ENCODE measurements at regions not wholly inside any gene's neighbourhood (a gene's known extent, or its start where the extent isn't known, plus 50 kb on each side); places are given as distances from the start of the nearest gene placed in this dataset.

GRCh38 chr2:48161628-48162027 is 152.9 kb upstream of the FOXN2 start:
- H3K36me3 ChIP-seq (ENCODE audit: control insufficient read depth, insufficient read depth, low read length), result no peaks in the 10 kb centered on the region
- H3K4me3 ChIP-seq (ENCODE audit: low read depth, low read length), result no peak overlapping the region
- TF ChIP-seq CTCF (IDR thresholded peaks at IDR 0.05; ENCODE audit: insufficient read depth, low read length, poor library complexity, severe bottlenecking), result no peak
- DNase-seq (ENCODE audit: low read depth), result no peak
- H3K27me3 ChIP-seq (ENCODE audit: control insufficient read depth, insufficient read depth, low read length), result no peaks in the 10 kb centered on the region

- no peak for TF ChIP-seq CTCF (IDR thresholded peaks at IDR 0.05; ENCODE audit: insufficient read depth, low read length, poor library complexity, severe bottlenecking)
- Histone ChIP-seq H3K27me3 (ENCODE audit: control insufficient read depth, insufficient read depth, low read length) (no peaks in the 10 kb centered on the region), H3K36me3 (ENCODE audit: control insufficient read depth, insufficient read depth, low read length) (no peaks in the 10 kb centered on the region), H3K4me3 (ENCODE audit: low read depth, low read length) (no peak overlapping the region)
- DNase-seq (ENCODE audit: low read depth), result no peak
Measured at GRCh38 chr2:48162742-48163141, 151.7 kb upstream of the FOXN2 start.

GRCh38 chr2:48165070-48165753 is 149.3 kb upstream of the FOXN2 start:
- no peaks in the 10 kb centered on the region for H3K27me3 ChIP-seq (ENCODE audit: control insufficient read depth, insufficient read depth, low read length)
- H3K36me3 ChIP-seq (ENCODE audit: control insufficient read depth, insufficient read depth, low read length), result no peaks in the 10 kb centered on the region
- no peak overlapping the region for H3K4me3 ChIP-seq (ENCODE audit: low read depth, low read length)
- no peak for TF ChIP-seq CTCF (IDR thresholded peaks at IDR 0.05; ENCODE audit: insufficient read depth, low read length, poor library complexity, severe bottlenecking)
- DNase-seq (ENCODE audit: low read depth), result no peak

GRCh38 chr2:48169141-48169592 is 145.3 kb upstream of the FOXN2 start:
- H3K27me3 ChIP-seq (ENCODE audit: control insufficient read depth, insufficient read depth, low read length), result no peaks in the 10 kb centered on the region
- H3K4me3 ChIP-seq (ENCODE audit: low read depth, low read length), result no peak overlapping the region
- DNase-seq (ENCODE audit: low read depth), result no peak
- H3K36me3 ChIP-seq (ENCODE audit: control insufficient read depth, insufficient read depth, low read length), result no peaks in the 10 kb centered on the region
- TF ChIP-seq CTCF (IDR thresholded peaks at IDR 0.05; ENCODE audit: insufficient read depth, low read length, poor library complexity, severe bottlenecking), result no peak

GRCh38 chr2:48170281-48170680 is 144.2 kb upstream of the FOXN2 start:
- Histone ChIP-seq H3K4me3 (ENCODE audit: low read depth, low read length) (no peak overlapping the region), H3K27me3 (ENCODE audit: control insufficient read depth, insufficient read depth, low read length) (no peaks in the 10 kb centered on the region), H3K36me3 (ENCODE audit: control insufficient read depth, insufficient read depth, low read length) (no peaks in the 10 kb centered on the region)
- no peak for TF ChIP-seq CTCF (IDR thresholded peaks at IDR 0.05; ENCODE audit: insufficient read depth, low read length, poor library complexity, severe bottlenecking)
- no peak for DNase-seq (ENCODE audit: low read depth)

GRCh38 chr2:48173141-48173540 is 141.3 kb upstream of the FOXN2 start:
- no peaks in the 10 kb centered on the region for H3K27me3 ChIP-seq (ENCODE audit: control insufficient read depth, insufficient read depth, low read length)

More at GRCh38 chr2:48173141-48173540, 141.3 kb upstream of the FOXN2 start:
- DNase-seq (ENCODE audit: low read depth), result no peak
- TF ChIP-seq CTCF (IDR thresholded peaks at IDR 0.05; ENCODE audit: insufficient read depth, low read length, poor library complexity, severe bottlenecking), result no peak
- no peak overlapping the region for H3K4me3 ChIP-seq (ENCODE audit: low read depth, low read length)
- H3K36me3 ChIP-seq (ENCODE audit: control insufficient read depth, insufficient read depth, low read length), result no peaks in the 10 kb centered on the region

Measured in kidney epithelial cell (primary cell).